GM23338 (cell line): ENCODE measurements at regions not wholly inside any gene's neighbourhood (a gene's known extent, or its start where the extent isn't known, plus 50 kb on each side); places are given as distances from the start of the nearest gene placed in this dataset.

ENCODE experiments used
- ATAC-seq: fragments of 200-7000 bp; cut with Tn5 transposase; 3 replicates; pipeline ENCODE4 v1.9.1; 2020
- DNase-seq: peaks from one replicate; pipeline ENCODE4 v3.0.0-alpha.2; 2015; ENCODE audit warnings: low spot score
- H2AFZ ChIP-seq: fragments of 200-600 bp; sonication (generic); 2 replicates; pipeline ENCODE4 v1.8.0; 2016; ENCODE audit warnings: antibody characterized with exemption, mild to moderate bottlenecking, moderate library complexity
- H3F3A ChIP-seq: fragments of 200-600 bp; sonication (generic); replicated peaks from 2 replicates; pipeline ENCODE4 v1.8.0; 2017; ENCODE audit warnings: antibody characterized with exemption, mixed run types, low read depth
- H3K27ac ChIP-seq: fragments of 200-600 bp; sonication (generic); 2 replicates; pipeline ENCODE4 v1.6.1; 2016; ENCODE audit warnings: low read depth
- H3K27me3 ChIP-seq: fragments of 200-600 bp; sonication (generic); 2 replicates; pipeline ENCODE4 v1.8.0; 2016; ENCODE audit warnings: mild to moderate bottlenecking, mixed run types, moderate library complexity; ENCODE audit not compliant: insufficient read depth
- H3K36me3 ChIP-seq: fragments of 200-600 bp; sonication (generic); 2 replicates; pipeline ENCODE4 v1.8.0; 2016; ENCODE audit warnings: mild to moderate bottlenecking; ENCODE audit not compliant: insufficient read depth
- H3K4me1 ChIP-seq: fragments of 200-600 bp; sonication (generic); 2 replicates; pipeline ENCODE4 v1.8.0; 2016; ENCODE audit warnings: mild to moderate bottlenecking, moderate library complexity; ENCODE audit not compliant: insufficient read depth
- H3K4me2 ChIP-seq: fragments of 200-600 bp; sonication (generic); 2 replicates; pipeline ENCODE4 v1.7.1; 2017; ENCODE audit warnings: mixed run types
- H3K4me3 ChIP-seq: fragments of 200-600 bp; sonication (generic); 2 replicates; pipeline ENCODE4 v1.6.1; 2016; ENCODE audit warnings: mixed run types
- H3K79me2 ChIP-seq: fragments of 200-600 bp; sonication (generic); replicated peaks from 2 replicates; pipeline ENCODE4 v1.8.0; 2017; ENCODE audit warnings: mild to moderate bottlenecking; ENCODE audit not compliant: insufficient read depth
- H3K9me2 ChIP-seq: fragments of 200-600 bp; sonication (generic); 2 replicates; pipeline ENCODE4 v1.8.0; 2017; ENCODE audit not compliant: insufficient read depth
- H4K20me1 ChIP-seq: fragments of 200-600 bp; sonication (generic); replicated peaks from 2 replicates; pipeline ENCODE4 v1.8.0; 2017; ENCODE audit warnings: mild to moderate bottlenecking; ENCODE audit not compliant: insufficient read depth
- H3K27ac Mint-ChIP-seq: 2 replicates; pipeline ENCODE4 v1.8.0; 2020; ENCODE audit warnings: inconsistent platforms, mild to moderate bottlenecking, moderate library complexity, mixed read lengths
- H3K27me3 Mint-ChIP-seq: 3 replicates; pipeline ENCODE4 v1.8.0; 2022; ENCODE audit warnings: low read depth, mild to moderate bottlenecking, moderate library complexity, mixed read lengths, inconsistent platforms; ENCODE audit not compliant: insufficient read depth, poor library complexity
- H3K36me3 Mint-ChIP-seq: 3 replicates; pipeline ENCODE4 v1.8.0; 2021; ENCODE audit warnings: low read depth, mild to moderate bottlenecking, inconsistent platforms, moderate library complexity, mixed read lengths
- H3K4me1 Mint-ChIP-seq: 3 replicates; pipeline ENCODE4 v1.8.0; 2020; ENCODE audit warnings: mild to moderate bottlenecking, inconsistent platforms, mixed read lengths
- H3K4me3 Mint-ChIP-seq: 3 replicates; pipeline ENCODE4 v1.8.0; 2021; ENCODE audit warnings: moderate library complexity, mild to moderate bottlenecking, inconsistent platforms, mixed read lengths
- H3K9me3 Mint-ChIP-seq: 3 replicates; pipeline ENCODE4 v1.8.0; 2020; ENCODE audit warnings: moderate library complexity, mild to moderate bottlenecking, inconsistent platforms, mixed read lengths
- CREB1 ChIP-seq: fragments of 250-450 bp; sonication (Bioruptor Pico); IDR thresholded peaks from 2 replicates; pipeline ENCODE4 v1.5.0; 2020; ENCODE audit warnings: low read depth, mild to moderate bottlenecking, moderate library complexity
- EZH2 ChIP-seq: fragments of 200-600 bp; sonication (generic); IDR thresholded peaks from one replicate; pipeline ENCODE4 v1.8.0; 2017; ENCODE audit warnings: antibody characterized with exemption, mild to moderate bottlenecking, low read depth; ENCODE audit not compliant: unreplicated experiment
- EZH2phosphoT487 ChIP-seq: fragments of 200-600 bp; sonication (generic); IDR thresholded peaks from one replicate; pipeline ENCODE4 v1.8.1; 2018; ENCODE audit warnings: antibody characterized with exemption; ENCODE audit not compliant: unreplicated experiment
- JUNB ChIP-seq: IDR thresholded peaks from one replicate; pipeline ENCODE4 v1.6.1; 2016; ENCODE audit warnings: antibody characterized with exemption; ENCODE audit not compliant: unreplicated experiment
- NANOG ChIP-seq: IDR thresholded peaks from 2 replicates; pipeline ENCODE4 v1.6.1; 2016; ENCODE audit warnings: antibody characterized with exemption, borderline replicate concordance
- POLR2AphosphoS5 ChIP-seq: IDR thresholded peaks from 2 replicates; pipeline ENCODE4 v1.6.1; 2016; ENCODE audit warnings: antibody characterized with exemption, low read depth
- STAT1 ChIP-seq: IDR thresholded peaks from one replicate; pipeline ENCODE4 v1.6.1; 2016; ENCODE audit warnings: antibody characterized with exemption; ENCODE audit not compliant: unreplicated experiment
- ZNF114 ChIP-seq: fragments of 250-450 bp; sonication (Bioruptor Pico); IDR thresholded peaks from 2 replicates; pipeline ENCODE4 v1.5.0; 2020; ENCODE audit warnings: mild to moderate bottlenecking, moderate library complexity
- TF ChIP-seq, protein P1 (sequence below): fragments of 250-450 bp; sonication (Bioruptor Pico); IDR thresholded peaks from 2 replicates; pipeline ENCODE4 v1.5.0; 2020; ENCODE audit warnings: mild to moderate bottlenecking, moderate library complexity

DNA sequence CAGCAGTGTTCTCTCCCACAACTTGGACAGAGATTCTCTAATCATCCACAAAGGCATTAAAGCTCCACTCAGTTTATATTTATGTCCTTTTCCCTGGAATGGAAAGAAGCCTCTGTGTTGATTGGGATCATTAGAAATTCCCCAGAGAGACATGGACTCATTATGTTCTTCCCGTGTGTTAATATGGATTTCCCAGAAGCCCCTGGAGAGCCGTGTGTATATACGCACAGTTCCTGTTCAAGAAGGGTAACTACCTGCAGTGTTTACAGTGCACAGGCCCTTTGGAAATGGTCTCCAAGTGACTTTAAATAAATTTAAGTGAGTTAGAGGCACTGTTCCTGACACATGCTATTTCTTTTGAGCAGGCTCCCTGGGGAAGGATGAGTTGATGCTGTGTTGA, 428.0 kb upstream of the TMTC1 start (continued):
- TF ChIP-seq, protein P1, sequence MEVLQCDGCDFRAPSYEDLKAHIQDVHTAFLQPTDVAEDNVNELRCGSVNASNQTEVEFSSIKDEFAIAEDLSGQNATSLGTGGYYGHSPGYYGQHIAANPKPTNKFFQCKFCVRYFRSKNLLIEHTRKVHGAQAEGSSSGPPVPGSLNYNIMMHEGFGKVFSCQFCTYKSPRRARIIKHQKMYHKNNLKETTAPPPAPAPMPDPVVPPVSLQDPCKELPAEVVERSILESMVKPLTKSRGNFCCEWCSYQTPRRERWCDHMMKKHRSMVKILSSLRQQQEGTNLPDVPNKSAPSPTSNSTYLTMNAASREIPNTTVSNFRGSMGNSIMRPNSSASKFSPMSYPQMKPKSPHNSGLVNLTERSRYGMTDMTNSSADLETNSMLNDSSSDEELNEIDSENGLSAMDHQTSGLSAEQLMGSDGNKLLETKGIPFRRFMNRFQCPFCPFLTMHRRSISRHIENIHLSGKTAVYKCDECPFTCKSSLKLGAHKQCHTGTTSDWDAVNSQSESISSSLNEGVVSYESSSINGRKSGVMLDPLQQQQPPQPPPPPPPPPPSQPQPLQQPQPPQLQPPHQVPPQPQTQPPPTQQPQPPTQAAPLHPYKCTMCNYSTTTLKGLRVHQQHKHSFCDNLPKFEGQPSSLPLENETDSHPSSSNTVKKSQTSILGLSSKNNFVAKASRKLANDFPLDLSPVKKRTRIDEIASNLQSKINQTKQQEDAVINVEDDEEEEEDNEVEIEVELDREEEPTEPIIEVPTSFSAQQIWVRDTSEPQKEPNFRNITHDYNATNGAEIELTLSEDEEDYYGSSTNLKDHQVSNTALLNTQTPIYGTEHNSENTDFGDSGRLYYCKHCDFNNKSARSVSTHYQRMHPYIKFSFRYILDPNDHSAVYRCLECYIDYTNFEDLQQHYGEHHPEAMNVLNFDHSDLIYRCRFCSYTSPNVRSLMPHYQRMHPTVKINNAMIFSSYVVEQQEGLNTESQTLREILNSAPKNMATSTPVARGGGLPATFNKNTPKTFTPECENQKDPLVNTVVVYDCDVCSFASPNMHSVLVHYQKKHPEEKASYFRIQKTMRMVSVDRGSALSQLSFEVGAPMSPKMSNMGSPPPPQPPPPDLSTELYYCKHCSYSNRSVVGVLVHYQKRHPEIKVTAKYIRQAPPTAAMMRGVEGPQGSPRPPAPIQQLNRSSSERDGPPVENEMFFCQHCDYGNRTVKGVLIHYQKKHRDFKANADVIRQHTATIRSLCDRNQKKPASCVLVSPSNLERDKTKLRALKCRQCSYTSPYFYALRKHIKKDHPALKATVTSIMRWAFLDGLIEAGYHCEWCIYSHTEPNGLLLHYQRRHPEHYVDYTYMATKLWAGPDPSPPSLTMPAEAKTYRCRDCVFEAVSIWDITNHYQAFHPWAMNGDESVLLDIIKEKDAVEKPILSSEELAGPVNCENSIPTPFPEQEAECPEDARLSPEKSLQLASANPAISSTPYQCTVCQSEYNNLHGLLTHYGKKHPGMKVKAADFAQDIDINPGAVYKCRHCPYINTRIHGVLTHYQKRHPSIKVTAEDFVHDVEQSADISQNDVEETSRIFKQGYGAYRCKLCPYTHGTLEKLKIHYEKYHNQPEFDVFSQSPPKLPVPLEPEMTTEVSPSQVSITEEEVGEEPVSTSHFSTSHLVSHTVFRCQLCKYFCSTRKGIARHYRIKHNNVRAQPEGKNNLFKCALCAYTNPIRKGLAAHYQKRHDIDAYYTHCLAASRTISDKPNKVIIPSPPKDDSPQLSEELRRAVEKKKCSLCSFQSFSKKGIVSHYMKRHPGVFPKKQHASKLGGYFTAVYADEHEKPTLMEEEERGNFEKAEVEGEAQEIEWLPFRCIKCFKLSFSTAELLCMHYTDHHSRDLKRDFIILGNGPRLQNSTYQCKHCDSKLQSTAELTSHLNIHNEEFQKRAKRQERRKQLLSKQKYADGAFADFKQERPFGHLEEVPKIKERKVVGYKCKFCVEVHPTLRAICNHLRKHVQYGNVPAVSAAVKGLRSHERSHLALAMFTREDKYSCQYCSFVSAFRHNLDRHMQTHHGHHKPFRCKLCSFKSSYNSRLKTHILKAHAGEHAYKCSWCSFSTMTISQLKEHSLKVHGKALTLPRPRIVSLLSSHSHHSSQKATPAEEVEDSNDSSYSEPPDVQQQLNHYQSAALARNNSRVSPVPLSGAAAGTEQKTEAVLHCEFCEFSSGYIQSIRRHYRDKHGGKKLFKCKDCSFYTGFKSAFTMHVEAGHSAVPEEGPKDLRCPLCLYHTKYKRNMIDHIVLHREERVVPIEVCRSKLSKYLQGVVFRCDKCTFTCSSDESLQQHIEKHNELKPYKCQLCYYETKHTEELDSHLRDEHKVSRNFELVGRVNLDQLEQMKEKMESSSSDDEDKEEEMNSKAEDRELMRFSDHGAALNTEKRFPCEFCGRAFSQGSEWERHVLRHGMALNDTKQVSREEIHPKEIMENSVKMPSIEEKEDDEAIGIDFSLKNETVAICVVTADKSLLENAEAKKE: no peak
- TF ChIP-seq POLR2AphosphoS5 (no peak), EZH2 (no peak), JUNB (no peak)

DNA sequence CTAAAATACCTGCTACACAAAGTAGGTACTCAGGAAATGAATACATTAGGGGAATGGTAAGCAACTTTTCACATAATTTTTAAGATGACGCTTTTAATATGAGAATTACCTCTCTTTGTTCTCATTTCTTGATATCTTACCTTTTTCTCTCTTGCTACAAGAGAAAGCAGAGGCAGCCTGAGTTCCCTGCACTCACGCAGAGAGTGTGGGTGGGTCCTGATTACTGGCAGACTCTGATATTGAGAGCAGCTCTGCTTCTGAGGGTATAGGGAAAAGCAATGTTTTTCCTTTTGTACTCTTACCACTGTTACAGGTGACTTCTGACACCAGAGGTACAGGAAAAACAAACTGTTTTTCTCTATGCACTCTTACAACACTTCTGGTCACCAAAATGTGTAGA, 420.2 kb upstream of the TMTC1 start:
- H3K27me3 Mint-ChIP-seq: peaks cover 21% of the 10 kb centered on the region
- no peaks in the 10 kb centered on the region for H3K9me3 Mint-ChIP-seq
- Histone ChIP-seq H3K79me2 (no peaks in the 10 kb centered on the region), H3K4me1 (no peaks in the 10 kb centered on the region), H4K20me1 (no peaks in the 10 kb centered on the region), H3K27me3 (peaks cover 34% of the 10 kb centered on the region), H3K4me2 (no peak overlapping the region), H3K9me2 (no peaks in the 10 kb centered on the region), H2AFZ (no peak overlapping the region), H3F3A (no peaks in the 10 kb centered on the region), H3K4me3 (no peak overlapping the region), H3K36me3 (no peaks in the 10 kb centered on the region), H3K27ac (no peak overlapping the region)
- DNase-seq (no peak), ATAC-seq (no peak)
- H3K4me1 Mint-ChIP-seq: peaks cover 13% of the 10 kb centered on the region
- no peak overlapping the region for H3K4me3 Mint-ChIP-seq
- H3K27ac Mint-ChIP-seq: no peak overlapping the region
- no peaks in the 10 kb centered on the region for H3K36me3 Mint-ChIP-seq
- TF ChIP-seq ZNF114 (no peak), EZH2phosphoT487 (no peak), STAT1 (no peak), CREB1 (CRISPR knock-in tag) (no peak), EZH2 (no peak), POLR2AphosphoS5 (no peak), NANOG (no peak)
- TF ChIP-seq, protein P1: no peak
